ENCODE measurements at regions not wholly inside any gene's neighbourhood (a gene's known extent, or its start where the extent isn't known, plus 50 kb on each side); places are given as distances from the start of the nearest gene placed in this dataset.

GRCh38 chrX:130556951-130557350 lies 155.2 kb downstream of the RBMX2 start:
- Histone ChIP-seq H3F3A (replicated peaks; ENCODE audit: low read depth) (no peaks in the 10 kb centered on the region), H3K4me2 (no peak overlapping the region), H3K4me3 (no peak overlapping the region), H3K4me1 (ENCODE audit: insufficient read depth) (no peaks in the 10 kb centered on the region), H3K36me3 (ENCODE audit: insufficient read depth) (no peaks in the 10 kb centered on the region), H2AFZ (no peak overlapping the region), H3K27ac (ENCODE audit: low read depth) (no peak overlapping the region), H3K27me3 (ENCODE audit: insufficient read depth) (no peaks in the 10 kb centered on the region), H4K20me1 (replicated peaks; ENCODE audit: insufficient read depth) (no peaks in the 10 kb centered on the region), H3K9me2 (ENCODE audit: insufficient read depth) (no peaks in the 10 kb centered on the region), H3K79me2 (replicated peaks; ENCODE audit: insufficient read depth) (no peaks in the 10 kb centered on the region)
- peaks cover 1% of the 10 kb centered on the region for H3K27me3 Mint-ChIP-seq (ENCODE audit: insufficient read depth, low read depth, poor library complexity)
- H3K9me3 Mint-ChIP-seq: no peaks in the 10 kb centered on the region
- peaks cover 3% of the 10 kb centered on the region; the same call in 1 of the 3 replicates for H3K4me1 Mint-ChIP-seq
- H3K36me3 Mint-ChIP-seq (ENCODE audit: low read depth): no peaks in the 10 kb centered on the region
- TF ChIP-seq STAT1 (IDR thresholded peaks at IDR 0.05; ENCODE audit: unreplicated experiment): no peak
- no peak for TF ChIP-seq JUNB (IDR thresholded peaks at IDR 0.05; ENCODE audit: unreplicated experiment)
- TF ChIP-seq NANOG (IDR thresholded peaks at IDR 0.05; ENCODE audit: borderline replicate concordance): no peak
- TF ChIP-seq POLR2AphosphoS5 (IDR thresholded peaks at IDR 0.05; ENCODE audit: low read depth): no peak
- H3K27ac Mint-ChIP-seq: no peak overlapping the region
- no peak overlapping the region for H3K4me3 Mint-ChIP-seq
- ATAC-seq (no peak), DNase-seq (ENCODE audit: low spot score) (no peak)

GRCh38 chrX:130560544-130560943 lies 158.8 kb downstream of the RBMX2 start:
- Mint-ChIP-seq H3K9me3 (no peaks in the 10 kb centered on the region), H3K4me1 (peaks cover 5% of the 10 kb centered on the region; the same call in 1 of the 3 replicates), H3K27me3 (ENCODE audit: insufficient read depth, low read depth, poor library complexity) (peaks cover 1% of the 10 kb centered on the region), H3K27ac (no peak overlapping the region), H3K4me3 (no peak overlapping the region), H3K36me3 (ENCODE audit: low read depth) (no peaks in the 10 kb centered on the region)
- Histone ChIP-seq H3K79me2 (replicated peaks; ENCODE audit: insufficient read depth) (no peaks in the 10 kb centered on the region), H3K36me3 (ENCODE audit: insufficient read depth) (no peaks in the 10 kb centered on the region), H3K27ac (ENCODE audit: low read depth) (no peak overlapping the region), H3K9me2 (ENCODE audit: insufficient read depth) (no peaks in the 10 kb centered on the region), H3K4me2 (no peak overlapping the region), H3K4me3 (no peak overlapping the region), H3K4me1 (ENCODE audit: insufficient read depth) (no peaks in the 10 kb centered on the region), H2AFZ (no peak overlapping the region), H4K20me1 (replicated peaks; ENCODE audit: insufficient read depth) (no peaks in the 10 kb centered on the region), H3K27me3 (ENCODE audit: insufficient read depth) (no peaks in the 10 kb centered on the region), H3F3A (replicated peaks; ENCODE audit: low read depth) (no peaks in the 10 kb centered on the region)
- DNase-seq (ENCODE audit: low spot score) (no peak), ATAC-seq (no peak)
- TF ChIP-seq ZNF114 (CRISPR knock-in tag; IDR thresholded peaks at IDR 0.05): no peak
- TF ChIP-seq JUNB (IDR thresholded peaks at IDR 0.05; ENCODE audit: unreplicated experiment): no peak
- no peak for TF ChIP-seq ZNF331 (CRISPR knock-in tag; IDR thresholded peaks at IDR 0.05; ENCODE audit: low read depth)
- TF ChIP-seq ZNF462 (CRISPR knock-in tag; IDR thresholded peaks at IDR 0.05): no peak
- no peak for TF ChIP-seq CTCF (conservative IDR thresholded peaks at IDR 0.05; ENCODE audit: low read depth in 2 of 2)
- no peak for TF ChIP-seq STAT1 (IDR thresholded peaks at IDR 0.05; ENCODE audit: unreplicated experiment)
- TF ChIP-seq, protein P1, sequence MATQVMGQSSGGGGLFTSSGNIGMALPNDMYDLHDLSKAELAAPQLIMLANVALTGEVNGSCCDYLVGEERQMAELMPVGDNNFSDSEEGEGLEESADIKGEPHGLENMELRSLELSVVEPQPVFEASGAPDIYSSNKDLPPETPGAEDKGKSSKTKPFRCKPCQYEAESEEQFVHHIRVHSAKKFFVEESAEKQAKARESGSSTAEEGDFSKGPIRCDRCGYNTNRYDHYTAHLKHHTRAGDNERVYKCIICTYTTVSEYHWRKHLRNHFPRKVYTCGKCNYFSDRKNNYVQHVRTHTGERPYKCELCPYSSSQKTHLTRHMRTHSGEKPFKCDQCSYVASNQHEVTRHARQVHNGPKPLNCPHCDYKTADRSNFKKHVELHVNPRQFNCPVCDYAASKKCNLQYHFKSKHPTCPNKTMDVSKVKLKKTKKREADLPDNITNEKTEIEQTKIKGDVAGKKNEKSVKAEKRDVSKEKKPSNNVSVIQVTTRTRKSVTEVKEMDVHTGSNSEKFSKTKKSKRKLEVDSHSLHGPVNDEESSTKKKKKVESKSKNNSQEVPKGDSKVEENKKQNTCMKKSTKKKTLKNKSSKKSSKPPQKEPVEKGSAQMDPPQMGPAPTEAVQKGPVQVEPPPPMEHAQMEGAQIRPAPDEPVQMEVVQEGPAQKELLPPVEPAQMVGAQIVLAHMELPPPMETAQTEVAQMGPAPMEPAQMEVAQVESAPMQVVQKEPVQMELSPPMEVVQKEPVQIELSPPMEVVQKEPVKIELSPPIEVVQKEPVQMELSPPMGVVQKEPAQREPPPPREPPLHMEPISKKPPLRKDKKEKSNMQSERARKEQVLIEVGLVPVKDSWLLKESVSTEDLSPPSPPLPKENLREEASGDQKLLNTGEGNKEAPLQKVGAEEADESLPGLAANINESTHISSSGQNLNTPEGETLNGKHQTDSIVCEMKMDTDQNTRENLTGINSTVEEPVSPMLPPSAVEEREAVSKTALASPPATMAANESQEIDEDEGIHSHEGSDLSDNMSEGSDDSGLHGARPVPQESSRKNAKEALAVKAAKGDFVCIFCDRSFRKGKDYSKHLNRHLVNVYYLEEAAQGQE (IDR thresholded peaks at IDR 0.05; ENCODE audit: unreplicated experiment): no peak
- no peak for TF ChIP-seq POLR2AphosphoS5 (IDR thresholded peaks at IDR 0.05; ENCODE audit: low read depth)
- no peak for TF ChIP-seq EZH2 (IDR thresholded peaks at IDR 0.05; ENCODE audit: low read depth, unreplicated experiment)
- TF ChIP-seq EZH2phosphoT487 (IDR thresholded peaks at IDR 0.05; ENCODE audit: unreplicated experiment): no peak
